Muscle of arm (tissue), 1 donor: ENCODE measurements at regions not wholly inside any gene's neighbourhood (a gene's known extent, or its start where the extent isn't known, plus 50 kb on each side); places are given as distances from the start of the nearest gene placed in this dataset.

Source experiments
- DNase-seq: peaks from one replicate; pipeline ENCODE4 v3.0.0-alpha.2; 2013

- DNase-seq = no peak
Observed at GRCh38 chr20:58139849-58140786, 88.3 kb downstream of the ANKRD60 start.

GRCh38 chr20:58138395-58138794 lies 90.1 kb downstream of the ANKRD60 start:
- DNase-seq = no peak

- no peak for DNase-seq
Observed at GRCh38 chr20:58137651-58138265, 90.7 kb downstream of the ANKRD60 start.

DNA sequence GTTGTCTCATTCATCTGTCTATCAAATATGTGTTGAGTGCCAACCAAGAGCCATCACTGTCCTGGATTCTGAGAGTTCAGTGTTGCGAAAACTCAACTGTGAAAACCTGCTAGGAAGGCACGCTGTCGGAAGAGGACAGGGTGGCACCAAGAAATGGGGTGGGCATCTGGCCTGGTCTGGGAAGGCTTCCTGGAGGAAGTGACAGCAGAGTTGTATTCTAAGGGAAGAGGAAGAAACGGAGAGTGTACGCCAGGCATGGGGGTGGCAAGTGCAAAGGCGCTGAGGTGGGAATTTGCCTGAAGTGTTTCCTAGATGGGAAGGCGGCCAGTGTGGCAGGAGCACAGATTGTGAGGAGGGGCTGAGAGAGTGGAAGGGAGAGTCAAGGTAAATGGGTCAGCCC lies 91.2 kb downstream of the ANKRD60 start:
- DNase-seq = no peak

DNA sequence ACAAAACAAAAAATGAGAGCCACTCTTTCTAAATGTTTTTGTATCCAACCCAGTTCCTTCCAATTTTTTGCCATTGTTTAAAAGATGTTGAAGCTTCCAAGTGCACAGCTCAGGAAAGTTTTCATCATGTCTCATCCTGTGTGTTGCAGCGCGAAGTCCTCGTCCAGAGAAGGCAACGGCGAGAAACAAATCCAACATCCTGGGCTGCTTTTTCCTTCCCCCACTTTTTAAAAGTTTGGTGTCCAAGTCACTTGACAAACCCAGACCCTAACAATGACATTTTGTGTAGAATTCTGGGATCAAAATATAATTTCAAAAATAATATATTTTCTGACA lies 92.3 kb downstream of the ANKRD60 start:
- no peak for DNase-seq

DNA sequence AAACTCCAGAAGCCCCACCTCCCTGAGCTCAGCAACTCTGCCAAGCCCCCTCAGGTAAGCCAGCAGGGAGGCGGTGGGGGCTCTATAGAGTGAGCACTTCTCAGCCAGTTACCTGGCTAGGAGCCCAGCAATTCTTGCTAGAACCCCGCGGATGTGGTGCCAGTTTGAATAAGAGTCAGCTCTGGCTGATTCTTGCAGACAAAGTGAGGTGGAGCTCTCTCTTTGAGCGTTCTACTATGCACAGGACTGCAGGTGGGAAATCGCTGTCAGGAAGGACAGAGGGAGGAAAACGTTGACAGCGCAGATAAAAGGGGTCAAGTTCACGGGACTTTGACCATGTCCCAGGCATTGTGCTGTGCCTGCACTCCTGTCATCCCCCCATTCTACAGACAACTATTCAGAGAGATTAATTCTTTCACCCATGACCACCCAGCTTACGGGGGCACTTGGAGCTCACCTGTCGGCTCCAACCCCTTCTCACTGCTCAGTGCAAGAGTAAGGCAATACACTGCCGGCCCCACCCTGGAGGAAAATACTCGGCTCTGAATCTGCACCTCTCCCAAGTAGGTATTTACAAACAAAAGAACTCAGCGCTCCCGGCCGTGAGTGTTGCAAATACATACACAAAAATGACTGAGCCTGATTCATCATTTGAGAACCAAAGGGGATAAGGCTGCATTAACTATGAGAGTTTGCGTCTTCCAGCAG lies 92.9 kb downstream of the ANKRD60 start:
- DNase-seq = no peak

GRCh38 chr20:58133020-58133808 lies 95.2 kb downstream of the ANKRD60 start:
- DNase-seq = no peak

DNA sequence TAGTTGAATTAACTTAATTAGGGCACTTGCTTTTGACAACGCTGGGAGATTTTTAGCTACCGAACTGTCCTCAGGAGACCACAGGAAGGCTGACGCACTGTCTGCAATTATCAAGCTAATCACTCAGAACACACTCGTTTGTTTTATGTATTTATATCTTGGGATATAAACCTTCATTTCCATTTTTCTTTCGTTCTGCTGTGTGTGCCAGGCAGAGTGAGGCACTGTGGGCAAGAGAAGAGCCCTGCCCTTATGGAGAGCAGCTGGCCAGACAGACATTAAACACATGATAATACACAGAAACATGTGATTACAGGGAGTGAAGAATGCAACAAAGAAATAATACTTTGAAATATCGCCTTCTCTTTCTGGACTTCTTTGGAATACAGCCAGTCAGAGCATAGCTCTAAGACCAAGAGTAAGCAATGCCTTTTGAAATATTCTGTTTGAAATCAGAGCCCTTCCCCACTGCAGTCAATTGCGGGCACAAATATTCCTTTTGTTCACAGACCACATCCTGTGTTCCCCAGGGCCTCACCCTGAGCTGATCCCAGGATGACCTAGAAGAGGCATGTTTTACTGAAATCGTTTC lies 96.8 kb downstream of the ANKRD60 start:
- no peak for DNase-seq

GRCh38 chr20:58131151-58131550 lies 97.3 kb downstream of the ANKRD60 start:
- no peak for DNase-seq

DNA sequence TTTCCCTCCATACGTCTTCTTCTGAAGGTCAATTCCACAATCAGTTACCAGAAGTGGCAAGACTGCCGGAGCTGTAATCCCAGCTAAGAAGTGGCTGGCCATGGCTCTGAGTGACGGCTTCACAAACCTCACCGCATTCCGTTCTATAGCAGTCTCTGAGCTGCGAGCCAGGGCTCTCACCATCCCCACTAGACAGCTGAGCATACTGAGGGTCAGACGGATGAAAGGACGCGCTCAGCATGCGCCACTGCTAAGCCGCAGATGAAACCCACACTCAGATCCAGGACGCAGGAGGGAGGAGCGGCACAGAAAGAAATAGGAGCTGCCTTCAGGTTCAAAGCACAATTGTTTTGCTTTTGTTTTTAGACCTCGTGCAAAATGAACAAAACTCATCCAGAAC lies 97.9 kb downstream of the ANKRD60 start:
- DNase-seq = no peak

DNA sequence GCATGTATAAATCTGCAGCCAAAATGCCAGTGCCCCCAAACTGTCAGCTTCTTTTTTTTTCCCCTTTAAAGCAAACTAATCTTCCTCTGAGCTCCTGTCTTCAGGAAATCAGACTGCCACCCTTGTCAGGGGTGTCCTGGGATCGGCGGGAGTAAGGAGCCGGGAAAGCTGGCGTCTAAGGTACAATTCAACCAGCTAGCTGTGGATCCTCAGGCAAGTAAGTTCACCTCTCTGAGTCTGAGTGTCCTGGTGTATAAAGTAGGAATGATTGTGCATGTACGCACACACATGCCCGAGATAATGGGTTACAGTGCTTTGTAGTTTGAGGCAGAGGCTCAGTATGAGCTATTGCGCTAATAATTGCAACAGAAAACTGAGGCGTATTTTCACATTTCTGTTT lies 98.3 kb downstream of the ANKRD60 start:
- DNase-seq = no peak

DNA sequence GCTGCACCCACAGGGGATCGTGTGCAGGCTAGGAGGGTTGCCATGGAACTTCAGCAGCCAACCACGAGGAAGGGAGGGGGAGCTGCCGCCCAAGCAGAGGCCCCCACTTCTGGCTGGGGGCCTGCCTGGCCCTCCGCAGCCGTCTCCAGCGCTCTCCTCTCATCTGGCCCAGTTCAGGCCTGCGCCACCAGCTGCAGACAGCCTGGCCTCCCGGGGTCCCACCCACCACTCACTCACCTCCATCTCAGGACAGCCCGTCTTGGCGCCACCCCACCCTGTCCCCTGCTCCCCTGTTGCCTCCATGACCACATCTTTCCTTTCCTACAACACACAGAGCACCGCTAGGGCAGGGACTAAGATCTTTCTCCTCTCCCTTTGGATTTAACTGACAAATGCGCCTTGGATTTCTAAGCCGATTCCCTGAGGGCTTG lies 98.7 kb downstream of the ANKRD60 start:
- DNase-seq = no peak

DNA sequence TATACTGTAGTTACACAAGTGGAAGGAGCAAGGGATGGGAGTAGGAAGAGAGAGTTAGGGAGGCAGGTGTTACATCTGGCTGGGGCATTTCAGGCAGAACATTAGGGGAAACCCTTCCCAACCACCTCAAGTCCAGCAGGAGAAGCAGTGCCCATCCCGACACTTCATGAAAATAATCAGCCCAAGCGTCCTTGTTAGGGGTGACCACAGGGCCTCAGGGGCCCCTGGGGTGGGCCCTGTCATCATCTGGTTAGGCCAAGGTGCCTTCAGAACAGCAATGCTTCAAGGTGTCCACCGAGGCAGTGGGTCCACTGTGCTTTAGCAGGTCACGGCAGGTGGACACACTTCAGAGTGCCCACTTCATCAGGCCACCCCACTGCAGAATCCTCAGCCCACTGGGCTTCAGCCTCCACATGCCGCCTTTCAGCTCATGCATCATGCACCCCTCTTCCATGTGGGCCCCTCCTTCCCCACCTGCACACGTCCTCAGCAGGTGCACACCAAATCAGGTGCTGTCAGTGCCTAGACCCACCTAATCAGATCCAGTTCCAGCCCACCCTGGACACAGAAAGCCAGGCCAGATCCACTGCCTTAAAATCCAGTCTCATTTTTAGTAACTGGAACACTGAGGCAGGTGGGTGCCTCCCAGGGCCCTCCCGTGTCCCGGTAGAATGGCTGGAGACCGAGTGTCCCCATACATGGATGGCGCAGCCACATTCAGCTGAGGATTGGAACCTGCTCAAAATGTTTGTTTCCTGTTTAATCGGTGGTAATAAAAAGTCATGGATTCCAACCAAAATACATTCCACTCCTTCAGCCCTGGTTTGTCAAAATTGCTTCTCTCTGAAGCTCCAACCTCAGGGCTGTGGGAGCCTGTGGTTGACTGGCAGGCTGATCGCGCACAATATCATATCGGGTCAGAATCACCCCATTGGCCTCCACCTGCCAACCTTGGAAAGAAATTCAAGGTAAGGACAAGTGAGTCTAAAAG lies 99.5 kb downstream of the ANKRD60 start:
- DNase-seq = no peak

DNA sequence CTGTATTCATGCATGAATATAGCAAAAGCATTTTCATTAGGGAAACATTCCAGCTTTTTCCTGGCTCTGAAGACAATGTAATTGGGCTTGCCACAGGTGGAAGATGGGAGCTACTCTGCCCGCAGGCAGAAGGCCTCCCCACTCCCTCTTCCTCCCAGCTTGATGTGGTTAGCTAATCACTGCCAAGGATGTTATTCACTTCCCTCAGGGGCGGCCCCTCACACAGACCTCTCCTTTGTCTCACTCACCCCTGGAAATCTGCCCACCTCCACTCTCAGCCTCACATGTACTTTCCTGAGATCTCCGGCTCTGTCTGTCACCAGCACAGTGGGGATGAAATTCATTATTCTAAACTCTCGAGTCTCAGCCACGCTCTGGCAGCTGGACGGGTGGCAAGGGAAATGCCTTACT lies 100.7 kb downstream of the ANKRD60 start:
- no peak for DNase-seq

DNA sequence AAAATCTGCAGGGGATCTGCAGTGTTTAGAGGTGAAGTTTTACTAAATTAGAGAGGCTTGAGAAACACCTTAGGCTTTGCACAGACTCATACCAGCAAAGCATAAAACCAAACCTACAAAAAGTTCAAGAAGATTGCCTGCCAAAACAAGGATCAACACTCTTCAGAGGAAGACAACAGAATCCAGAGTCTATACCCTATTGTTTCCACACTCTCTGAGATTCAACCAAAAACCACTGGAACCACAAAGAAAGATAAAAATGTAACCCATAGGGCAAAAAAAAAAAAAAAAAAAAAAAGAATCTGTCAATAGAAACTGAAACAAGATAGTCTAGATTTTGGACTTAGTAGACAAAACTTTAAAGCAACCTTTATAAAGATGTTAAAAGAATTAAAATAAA lies 102.7 kb downstream of the ANKRD60 start:
- no peak for DNase-seq

- DNase-seq = no peak
Observed at GRCh38 chr20:58117944-58118343, 110.5 kb downstream of the ANKRD60 start.

GRCh38 chr20:58116505-58116904 lies 111.9 kb downstream of the ANKRD60 start:
- DNase-seq = no peak

DNA sequence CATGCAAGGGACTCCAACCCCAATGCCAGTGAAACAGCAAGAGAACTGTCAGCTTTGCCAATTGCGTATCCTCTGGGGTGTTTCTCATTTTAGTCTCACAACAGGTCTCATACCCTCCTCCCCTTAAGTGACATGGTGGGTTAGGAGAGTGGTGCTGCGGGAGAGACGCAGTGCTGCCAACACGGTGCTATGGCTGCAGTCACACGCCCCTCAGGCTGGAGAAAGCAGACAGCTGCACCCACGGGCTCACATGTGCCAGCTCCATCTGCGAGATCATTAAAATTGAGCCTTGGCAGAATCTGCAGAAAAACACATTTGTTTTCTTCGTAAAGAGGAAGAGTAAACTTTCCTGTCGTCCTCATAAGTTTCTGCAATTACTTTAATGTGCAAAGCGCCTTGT lies 114.7 kb downstream of the ANKRD60 start:
- DNase-seq = no peak

DNA sequence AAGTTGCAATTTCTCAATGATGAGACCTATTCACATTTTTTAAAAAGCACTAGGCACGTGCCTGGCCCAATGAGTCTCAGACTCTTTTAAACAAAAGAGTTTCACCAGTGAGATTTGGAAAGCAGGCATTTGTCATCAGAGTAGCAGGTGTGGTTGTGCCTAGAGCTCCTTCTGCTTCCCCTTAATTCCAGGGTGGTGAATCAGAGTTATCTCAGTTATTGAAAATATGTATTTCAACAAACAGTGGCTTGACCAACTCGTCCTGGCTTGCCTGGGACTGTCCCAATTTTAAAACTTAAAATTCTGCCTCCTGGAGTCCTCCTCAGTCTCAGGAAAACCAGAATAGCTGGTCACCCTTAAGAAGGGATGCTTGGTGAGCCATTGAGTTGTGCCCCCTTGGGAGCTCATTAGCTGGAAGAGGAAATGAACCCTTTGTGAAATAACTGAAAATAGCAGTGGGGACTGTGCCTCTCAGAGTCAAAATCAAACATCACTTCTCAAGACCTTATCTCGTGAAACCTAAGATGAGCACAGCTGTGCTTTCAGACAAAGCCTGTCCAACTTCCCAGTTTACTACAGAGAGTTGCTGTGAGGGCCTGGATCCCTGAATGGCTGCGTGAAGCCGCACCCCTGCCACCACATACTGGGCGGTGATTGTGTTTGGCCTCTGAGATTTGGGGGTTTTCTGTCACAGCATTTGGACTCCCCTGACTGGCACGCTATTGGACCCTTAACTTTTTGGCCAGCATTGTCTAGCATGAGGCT lies 116.3 kb downstream of the ANKRD60 start:
- DNase-seq = no peak
